B cell (primary cell): ENCODE measurements at regions not wholly inside any gene's neighbourhood (a gene's known extent, or its start where the extent isn't known, plus 50 kb on each side); places are given as distances from the start of the nearest gene placed in this dataset.

Experiments used
- ATAC-seq: fragments of 200-7000 bp; cut with Tn5 transposase; one replicate; pipeline ENCODE4 v1.10.0; 2021; ENCODE audit warnings: low read depth, mild to moderate bottlenecking, moderate number of reproducible peaks, moderate library complexity
- CTCF ChIA-PET: fragments of 350-600 bp; sonication (Branson Sonifier 250); formaldehyde crosslinking; loops from one replicate; lab custom pipeline; 2021; ENCODE audit warnings: antibody characterized with exemption, inconsistent platforms; lab: Charles Lee
- POLR2A ChIA-PET: fragments of 350-600 bp; sonication (Branson Sonifier 250); formaldehyde crosslinking; loops from one replicate; lab custom pipeline; 2021; ENCODE audit warnings: antibody characterized with exemption; lab: Charles Lee
- DNase-seq: peaks from one replicate; pipeline ENCODE4 v3.0.0; 2013
- H2AFZ ChIP-seq: 2 replicates; pipeline ENCODE4 v1.6.1; 2012; ENCODE audit warnings: mild to moderate bottlenecking, low read depth, low read length; ENCODE audit not compliant: insufficient read depth, poor library complexity, severe bottlenecking
- H3K27ac ChIP-seq, 2 donors: 1 replicate in 1 of 2; 2 replicates in 1 of 2; pipeline ENCODE4 v1.5.1; 2012 to 2013; ENCODE audit warnings: low read length in 2 of 2, mild to moderate bottlenecking in 2 of 2, moderate library complexity in 1 of 2
- H3K27me3 ChIP-seq, 4 experiments: fragments of 200-600 bp in 1 of 4; sonication (generic) in 1 of 4; replicated peaks in 1 of 4; 1 replicate in 2 of 4; 2 replicates in 2 of 4; pipeline versions ENCODE4 v1.6.1 to v1.7.0; 2013 to 2016; ENCODE audit warnings: low read length in 3 of 4, mild to moderate bottlenecking in 2 of 4, mixed read lengths in 1 of 4, moderate library complexity in 1 of 4; ENCODE audit not compliant: insufficient read depth in 4 of 4, control insufficient read depth in 3 of 4; ENCODE audit errors: control extremely low read depth in 1 of 4
- H3K36me3 ChIP-seq, 2 experiments: replicated peaks in 1 of 2; 1 replicate in 1 of 2; 2 replicates in 1 of 2; pipeline versions ENCODE4 v1.6.1 to v1.7.1; 2013; ENCODE audit warnings: low read length in 1 of 2; ENCODE audit not compliant: insufficient read depth in 2 of 2, control insufficient read depth in 1 of 2; ENCODE audit errors: control extremely low read depth in 1 of 2, extremely low read depth in 1 of 2
- H3K4me1 ChIP-seq, 2 donors: fragments of 200-600 bp in 1 of 2; sonication (generic) in 1 of 2; 1 replicate in 1 of 2; 2 replicates in 1 of 2; pipeline versions ENCODE4 v1.5.1 to v1.6.1; 2013 to 2017; ENCODE audit warnings: low read length in 2 of 2; ENCODE audit not compliant: control insufficient read depth in 2 of 2, insufficient read depth in 2 of 2
- H3K4me2 ChIP-seq: replicated peaks from 2 replicates; pipeline ENCODE3; 2012; ENCODE audit warnings: mild to moderate bottlenecking, low read depth, low read length; ENCODE audit not compliant: poor library complexity, severe bottlenecking
- H3K4me3 ChIP-seq, 5 experiments: fragments of 200-600 bp in 1 of 5; sonication (generic) in 1 of 5; 1 replicate in 3 of 5; 2 replicates in 2 of 5; pipeline versions ENCODE4 v1.5.1 to v1.7.0; 2011 to 2016; ENCODE audit warnings: low read length in 4 of 5, mild to moderate bottlenecking in 4 of 5, low read depth in 2 of 5, control low read depth in 1 of 5, moderate library complexity in 1 of 5; ENCODE audit not compliant: insufficient read depth in 1 of 5; ENCODE audit errors: control extremely low read depth in 1 of 5, extremely low read depth in 1 of 5
- H3K79me2 ChIP-seq: fragments of 200-600 bp; sonication (generic); one replicate; pipeline ENCODE4 v1.6.0; 2016; ENCODE audit warnings: low read length; ENCODE audit not compliant: control insufficient read depth, insufficient read depth
- H3K9ac ChIP-seq: fragments of 200-600 bp; sonication (generic); 2 replicates; pipeline ENCODE4 v1.6.1; 2017; ENCODE audit warnings: mild to moderate bottlenecking, low read length, moderate library complexity
- H3K9me3 ChIP-seq, 3 donors: one replicate each; pipeline versions ENCODE4 v1.6.1 to v1.7.1; 2013; ENCODE audit warnings: low read length in 2 of 3; ENCODE audit not compliant: control insufficient read depth in 2 of 3, insufficient read depth in 1 of 3; ENCODE audit errors: control extremely low read depth in 1 of 3
- H4K20me1 ChIP-seq: 2 replicates; pipeline ENCODE4 v1.6.0; 2012; ENCODE audit warnings: mild to moderate bottlenecking, low read length; ENCODE audit not compliant: insufficient read depth, control insufficient read depth, poor library complexity, severe bottlenecking
- H3K27ac Mint-ChIP-seq: one replicate; pipeline ENCODE4 v1.8.0; 2021; ENCODE audit warnings: mixed read lengths
- H3K27me3 Mint-ChIP-seq: one replicate; pipeline ENCODE4 v1.8.0; 2021; ENCODE audit warnings: mixed read lengths
- H3K4me1 Mint-ChIP-seq: one replicate; pipeline ENCODE4 v1.8.0; 2021; ENCODE audit warnings: mixed read lengths
- H3K4me3 Mint-ChIP-seq: one replicate; pipeline ENCODE4 v1.8.0; 2021; ENCODE audit warnings: mixed read lengths
- H3K9me3 Mint-ChIP-seq: one replicate; pipeline ENCODE4 v1.8.0; 2022; ENCODE audit warnings: mixed read lengths; ENCODE audit not compliant: insufficient read depth
- CTCF ChIP-seq: fragments of 200-600 bp; IDR thresholded peaks from one replicate; pipeline ENCODE4 v1.8.0; 2022; ENCODE audit warnings: antibody characterized with exemption, mild to moderate bottlenecking
- EZH2 ChIP-seq: IDR thresholded peaks from 2 replicates; pipeline ENCODE4 v1.6.1; 2012; ENCODE audit warnings: borderline replicate concordance, low read depth, mild to moderate bottlenecking, moderate library complexity, low read length; ENCODE audit not compliant: insufficient read depth, poor library complexity, severe bottlenecking
- WGBS: methylation state at CpG from one replicate; pipeline ENCODE4 v1.1.5; 2013; ENCODE audit warnings: missing lambda C conversion rate; ENCODE audit not compliant: insufficient coverage; 5-methylcytosine and 5-hydroxymethylcytosine counted together
- intact Hi-C: fragments of 100-400 bp; cut with micrococcal nuclease; formaldehyde crosslinking; loops from one replicate; pipeline ENCODE4 v1.10.0; 2022

GRCh38 chr1:172746091-172746949 is 87.4 kb downstream of the FASLG start:
- Mint-ChIP-seq H3K9me3 (no peaks in the 10 kb centered on the region), H3K4me1 (peaks cover 32% of the 10 kb centered on the region), H3K4me3 (peak overlapping the region; percentile 38), H3K27me3 (peaks cover 3% of the 10 kb centered on the region), H3K27ac (peak overlapping the region; percentile 27)
- Histone ChIP-seq H3K4me3 (no peak overlapping the region), H3K9ac (no peak overlapping the region), H3K4me1 (peaks cover 26 to 27% of the 10 kb centered on the region in 2 donors), H3K9me3 (peaks cover 0 to 3% (median 0%) of the 10 kb centered on the region in 3 donors), H3K27me3 (peaks cover 0 to 8% (median 0%) of the 10 kb centered on the region in 4 experiments), H2AFZ (no peak overlapping the region), H4K20me1 (no peaks in the 10 kb centered on the region), H3K36me3 (no peaks in the 10 kb centered on the region), H3K4me2 (peak overlapping the region; percentile 42), H3K27ac (no peak overlapping the region), H3K79me2 (no peaks in the 10 kb centered on the region)
- no peak for TF ChIP-seq EZH2
- no peak for TF ChIP-seq CTCF
- intact Hi-C loops: loop anchor here (5.0 to 10.0 kb wide), 3 partner anchors 148 to 1188 kb away; partner anchors contain the start of gene PRDX6
- WGBS: 0% methylated on average over 1 of the region's 3 CpGs
- DNase-seq (peak; percentile 79), ATAC-seq (peak; percentile 78)
- POLR2A ChIA-PET: interaction anchor here (1.2 to 2.8 kb wide), 3 partner anchors 32 to 459 kb away, joined by 10 to 25 read pairs (median 13); no protein-coding TSS in a partner anchor
- CTCF ChIA-PET: interaction anchor here (1.1 to 9.0 kb wide), 14 partner anchors 18 to 1087 kb away, joined by 3 to 472 read pairs (median 15); partner anchors contain the start of gene TNFSF4

GRCh38 chr1:172748201-172748600 is 89.3 kb downstream of the FASLG start:
- Histone ChIP-seq H4K20me1 (no peaks in the 10 kb centered on the region), H3K9ac (no peak overlapping the region), H2AFZ (no peak overlapping the region), H3K27ac (no peak overlapping the region), H3K27me3 (no peaks in the 10 kb centered on the region), H3K36me3 (no peaks in the 10 kb centered on the region), H3K9me3 (peaks cover 0 to 3% (median 0%) of the 10 kb centered on the region in 3 donors), H3K79me2 (no peaks in the 10 kb centered on the region), H3K4me2 (no peak overlapping the region), H3K4me1 (peaks cover 26 to 27% of the 10 kb centered on the region in 2 donors), H3K4me3 (no peak overlapping the region)
- POLR2A ChIA-PET: no interaction called here
- CTCF ChIA-PET: interaction anchor here (0.9 to 9.0 kb wide), 4 partner anchors 70 to 682 kb away, joined by 3 to 472 read pairs (median 40); partner anchors contain the start of gene TNFSF4
- DNase-seq: no peak
- ATAC-seq: no peak
- Mint-ChIP-seq H3K27me3 (no peaks in the 10 kb centered on the region), H3K27ac (no peak overlapping the region), H3K9me3 (no peaks in the 10 kb centered on the region), H3K4me3 (no peak overlapping the region), H3K4me1 (peaks cover 30% of the 10 kb centered on the region)
- intact Hi-C loops: loop anchor here (5.0 to 10.0 kb wide), 3 partner anchors 147 to 1187 kb away; partner anchors contain the start of gene PRDX6
- WGBS: over 99% methylated on average over 24 of the region's 24 CpGs
- TF ChIP-seq EZH2 (no peak), CTCF (no peak)
